ENCODE measurements at regions not wholly inside any gene's neighbourhood (a gene's known extent, or its start where the extent isn't known, plus 50 kb on each side); places are given as distances from the start of the nearest gene placed in this dataset.

DNA sequence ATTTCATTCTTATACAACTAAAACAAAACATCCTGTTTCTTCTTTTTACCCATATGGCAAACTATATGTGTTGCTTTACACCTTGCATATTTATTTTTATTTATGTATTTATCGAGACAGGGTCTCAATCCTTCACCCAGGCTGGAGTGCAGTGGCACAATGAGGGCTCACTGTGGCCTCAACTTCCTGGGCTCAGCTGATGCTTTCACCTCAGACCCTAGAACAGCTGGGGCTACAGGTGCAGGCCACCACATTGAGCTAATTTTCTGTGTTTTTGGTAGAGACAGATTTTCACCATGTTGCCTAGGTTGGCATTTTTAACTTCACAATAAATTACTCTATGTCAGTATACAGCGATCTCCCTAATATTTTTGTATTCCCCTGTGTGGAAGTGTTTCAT, 522.0 kb downstream of the MBD2 start:
- no peak overlapping the region for H2BK15ac ChIP-seq (ENCODE audit: low read depth, low read length)
- ATAC-seq (ENCODE audit: low read depth) (no peak), DNase-seq (no peak)
- H3K4ac ChIP-seq (ENCODE audit: low read depth, low read length) = no peak overlapping the region
- no peak overlapping the region for H2BK120ac ChIP-seq (ENCODE audit: low read depth, low read length)
- dilution Hi-C loops (cut with HindIII; ENCODE audit: low sequenced_read_pairs, unreplicated experiment) (no loop called here), in situ Hi-C loops (cut with MboI; ENCODE audit: low sequenced_read_pairs) (no loop called here), intact Hi-C loops (cut with micrococcal nuclease) (no loop called here)
- H3K79me1 ChIP-seq (ENCODE audit: low read depth in 1 of 2, low read length in 2 of 2) = no peaks in the 10 kb centered on the region
- no CpG with 5 or more reads among the region's 2 CpGs for WGBS, 2 experiments (ENCODE audit: extremely low coverage in 2 of 2, insufficient read length in 1 of 2)
- H2BK20ac ChIP-seq (ENCODE audit: low read depth, low read length) = no peak overlapping the region
- peaks cover 4% of the 10 kb centered on the region; the same call in 1 of the 2 replicates for H3K9me3 ChIP-seq (ENCODE audit: control insufficient read depth, insufficient read depth, low read length)
- CTCF ChIA-PET = no interaction called here
- no peak overlapping the region for H2BK5ac ChIP-seq (ENCODE audit: low read depth, low read length, poor library complexity, severe bottlenecking)
- no peaks in the 10 kb centered on the region for H3K9me1 ChIP-seq (ENCODE audit: insufficient read depth, low read length)
- H3K27ac ChIP-seq (ENCODE audit: insufficient read depth, low read length) = no peak overlapping the region
- POLR2A ChIA-PET (ENCODE audit: unreplicated experiment) = no interaction called here
- no peak overlapping the region for H3K9ac ChIP-seq (ENCODE audit: low read depth, low read length)
- H3K36me3 ChIP-seq (ENCODE audit: control insufficient read depth, insufficient read depth, low read length) = no peaks in the 10 kb centered on the region
- no peak for TF ChIP-seq RCOR1 (IDR thresholded peaks at IDR 0.05; ENCODE audit: insufficient replicate concordance, low read length)
- no peak for TF ChIP-seq FOS (IDR thresholded peaks at IDR 0.05; ENCODE audit: low read depth, low read length)
- TF ChIP-seq SMC3 (IDR thresholded peaks at IDR 0.05; ENCODE audit: low read depth, low read length) = no peak
- TF ChIP-seq MXI1 (IDR thresholded peaks at IDR 0.05; ENCODE audit: borderline replicate concordance, low read depth, low read length) = no peak
- TF ChIP-seq MAFK (IDR thresholded peaks at IDR 0.05; ENCODE audit: low read depth, low read length) = no peak
- TF ChIP-seq MAZ (IDR thresholded peaks at IDR 0.05; ENCODE audit: borderline replicate concordance, low read depth, low read length) = no peak
- no peak for TF ChIP-seq NFE2L2 (IDR thresholded peaks at IDR 0.05; ENCODE audit: low read depth, low read length)
- TF ChIP-seq, protein P1, sequence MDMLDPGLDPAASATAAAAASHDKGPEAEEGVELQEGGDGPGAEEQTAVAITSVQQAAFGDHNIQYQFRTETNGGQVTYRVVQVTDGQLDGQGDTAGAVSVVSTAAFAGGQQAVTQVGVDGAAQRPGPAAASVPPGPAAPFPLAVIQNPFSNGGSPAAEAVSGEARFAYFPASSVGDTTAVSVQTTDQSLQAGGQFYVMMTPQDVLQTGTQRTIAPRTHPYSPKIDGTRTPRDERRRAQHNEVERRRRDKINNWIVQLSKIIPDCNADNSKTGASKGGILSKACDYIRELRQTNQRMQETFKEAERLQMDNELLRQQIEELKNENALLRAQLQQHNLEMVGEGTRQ (IDR thresholded peaks at IDR 0.05; ENCODE audit: low read depth, low read length) = no peak
- no peak for TF ChIP-seq CEBPB (IDR thresholded peaks at IDR 0.05; ENCODE audit: low read depth, low read length)
- TF ChIP-seq, protein P2, sequence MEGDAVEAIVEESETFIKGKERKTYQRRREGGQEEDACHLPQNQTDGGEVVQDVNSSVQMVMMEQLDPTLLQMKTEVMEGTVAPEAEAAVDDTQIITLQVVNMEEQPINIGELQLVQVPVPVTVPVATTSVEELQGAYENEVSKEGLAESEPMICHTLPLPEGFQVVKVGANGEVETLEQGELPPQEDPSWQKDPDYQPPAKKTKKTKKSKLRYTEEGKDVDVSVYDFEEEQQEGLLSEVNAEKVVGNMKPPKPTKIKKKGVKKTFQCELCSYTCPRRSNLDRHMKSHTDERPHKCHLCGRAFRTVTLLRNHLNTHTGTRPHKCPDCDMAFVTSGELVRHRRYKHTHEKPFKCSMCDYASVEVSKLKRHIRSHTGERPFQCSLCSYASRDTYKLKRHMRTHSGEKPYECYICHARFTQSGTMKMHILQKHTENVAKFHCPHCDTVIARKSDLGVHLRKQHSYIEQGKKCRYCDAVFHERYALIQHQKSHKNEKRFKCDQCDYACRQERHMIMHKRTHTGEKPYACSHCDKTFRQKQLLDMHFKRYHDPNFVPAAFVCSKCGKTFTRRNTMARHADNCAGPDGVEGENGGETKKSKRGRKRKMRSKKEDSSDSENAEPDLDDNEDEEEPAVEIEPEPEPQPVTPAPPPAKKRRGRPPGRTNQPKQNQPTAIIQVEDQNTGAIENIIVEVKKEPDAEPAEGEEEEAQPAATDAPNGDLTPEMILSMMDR (conservative IDR thresholded peaks at IDR 0.05; ENCODE audit: low read depth, low read length) = no peak
- TF ChIP-seq, protein P3, sequence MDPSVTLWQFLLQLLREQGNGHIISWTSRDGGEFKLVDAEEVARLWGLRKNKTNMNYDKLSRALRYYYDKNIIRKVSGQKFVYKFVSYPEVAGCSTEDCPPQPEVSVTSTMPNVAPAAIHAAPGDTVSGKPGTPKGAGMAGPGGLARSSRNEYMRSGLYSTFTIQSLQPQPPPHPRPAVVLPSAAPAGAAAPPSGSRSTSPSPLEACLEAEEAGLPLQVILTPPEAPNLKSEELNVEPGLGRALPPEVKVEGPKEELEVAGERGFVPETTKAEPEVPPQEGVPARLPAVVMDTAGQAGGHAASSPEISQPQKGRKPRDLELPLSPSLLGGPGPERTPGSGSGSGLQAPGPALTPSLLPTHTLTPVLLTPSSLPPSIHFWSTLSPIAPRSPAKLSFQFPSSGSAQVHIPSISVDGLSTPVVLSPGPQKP (IDR thresholded peaks at IDR 0.05; ENCODE audit: borderline replicate concordance, low read depth, low read length) = no peak
- no peak overlapping the region for H3K18ac ChIP-seq (ENCODE audit: low read depth, low read length)
- no peak overlapping the region for H3K4me2 ChIP-seq (ENCODE audit: low read depth, low read length)
- H4K8ac ChIP-seq (ENCODE audit: low read depth in 2 of 2, low read length in 2 of 2) = no peak overlapping the region
- no peak overlapping the region for H2AFZ ChIP-seq (replicated peaks; ENCODE audit: low read length, poor library complexity)
- no peak overlapping the region for H3K23ac ChIP-seq (ENCODE audit: low read depth, low read length)
- H4K20me1 ChIP-seq (ENCODE audit: insufficient read depth, low read length) = no peaks in the 10 kb centered on the region
- H3K14ac ChIP-seq (replicated peaks; ENCODE audit: low read depth, low read length) = no peak overlapping the region
- H2AK9ac ChIP-seq (replicated peaks; ENCODE audit: low read depth, low read length, poor library complexity) = no peak overlapping the region
- no peaks in the 10 kb centered on the region for H3K4me1 ChIP-seq (ENCODE audit: control insufficient read depth, insufficient read depth, low read length)
- BruUV-seq (replicated peaks) = no TSS peak
- H3K27me3 ChIP-seq (ENCODE audit: control insufficient read depth, insufficient read depth, low read length) = no peaks in the 10 kb centered on the region
- H4K91ac ChIP-seq (ENCODE audit: insufficient read depth, low read depth, low read length) = no peak overlapping the region
- no peak overlapping the region for H2AK5ac ChIP-seq (ENCODE audit: low read depth, low read length)
- no peak overlapping the region for H3K4me3 ChIP-seq (ENCODE audit: insufficient read depth, low read depth, low read length)
- H4K5ac ChIP-seq (ENCODE audit: low read depth, low read length) = no peak overlapping the region
- H3K56ac ChIP-seq (ENCODE audit: extremely low read depth, insufficient read depth, low read length) = no peak overlapping the region

All from IMR-90 (cell line).